ENCODE measurements at regions not wholly inside any gene's neighbourhood (a gene's known extent, or its start where the extent isn't known, plus 50 kb on each side); places are given as distances from the start of the nearest gene placed in this dataset.

- Histone ChIP-seq H3K79me2 (ENCODE audit: insufficient read depth, low read length) (no peaks in the 10 kb centered on the region), H3K4me3 (ENCODE audit: insufficient read depth, low read depth, low read length) (peak overlapping the region; percentile 58), H3K36me3 (ENCODE audit: insufficient read depth, low read length) (no peaks in the 10 kb centered on the region), H3K9me3 (ENCODE audit: insufficient read depth, low read depth, low read length) (no peaks in the 10 kb centered on the region), H3K27ac (ENCODE audit: low read depth, low read length) (peak overlapping the region; percentile 61), H3K9ac (ENCODE audit: low read length) (peak overlapping the region; percentile 66), H3K4me2 (ENCODE audit: low read length) (peak overlapping the region; percentile 77), H3K27me3 (ENCODE audit: insufficient read depth, low read length) (no peaks in the 10 kb centered on the region), H2AFZ (ENCODE audit: low read depth, low read length) (no peak overlapping the region), H3K4me1 (ENCODE audit: insufficient read depth, low read length) (peaks cover 8% of the 10 kb centered on the region), H4K20me1 (ENCODE audit: insufficient read depth, low read length) (no peaks in the 10 kb centered on the region)
- no peak for DNase-seq (ENCODE audit: low read depth)
- H3K27me3 Mint-ChIP-seq (ENCODE audit: low read depth, unreplicated experiment): no peaks in the 10 kb centered on the region
- peaks cover 2% of the 10 kb centered on the region for H3K36me3 Mint-ChIP-seq (ENCODE audit: low read depth, unreplicated experiment)
- no peaks in the 10 kb centered on the region for H3K9me3 Mint-ChIP-seq (ENCODE audit: unreplicated experiment)
- no peak for TF ChIP-seq CTCF (IDR thresholded peaks at IDR 0.05; ENCODE audit: insufficient read depth, low read depth, low read length)
- no peak for TF ChIP-seq EZH2 (IDR thresholded peaks at IDR 0.05; ENCODE audit: insufficient read depth, low read length)
- no peak overlapping the region for H3K4me3 Mint-ChIP-seq (ENCODE audit: unreplicated experiment)
- peak overlapping the region; percentile 66 for H3K27ac Mint-ChIP-seq (ENCODE audit: unreplicated experiment)
- FAIRE-seq: no peak
- H3K4me1 Mint-ChIP-seq (ENCODE audit: low read depth, unreplicated experiment): peaks cover 11% of the 10 kb centered on the region
Observed at GRCh38 chr4:125369098-125369497, 54.3 kb downstream of the FAT4 start.

GRCh38 chr4:125370478-125370877, 55.7 kb downstream of the FAT4 start:
- DNase-seq (ENCODE audit: low read depth) (no peak), FAIRE-seq (no peak)
- Histone ChIP-seq H3K4me2 (ENCODE audit: low read length) (no peak overlapping the region), H3K4me3 (ENCODE audit: insufficient read depth, low read depth, low read length) (no peak overlapping the region), H3K79me2 (ENCODE audit: insufficient read depth, low read length) (no peaks in the 10 kb centered on the region), H3K27ac (ENCODE audit: low read depth, low read length) (no peak overlapping the region), H3K27me3 (ENCODE audit: insufficient read depth, low read length) (no peaks in the 10 kb centered on the region), H2AFZ (ENCODE audit: low read depth, low read length) (no peak overlapping the region), H3K36me3 (ENCODE audit: insufficient read depth, low read length) (no peaks in the 10 kb centered on the region), H3K9ac (ENCODE audit: low read length) (no peak overlapping the region), H4K20me1 (ENCODE audit: insufficient read depth, low read length) (no peaks in the 10 kb centered on the region), H3K9me3 (ENCODE audit: insufficient read depth, low read depth, low read length) (no peaks in the 10 kb centered on the region), H3K4me1 (ENCODE audit: insufficient read depth, low read length) (peaks cover 8% of the 10 kb centered on the region)
- Mint-ChIP-seq H3K9me3 (ENCODE audit: unreplicated experiment) (no peaks in the 10 kb centered on the region), H3K27ac (ENCODE audit: unreplicated experiment) (no peak overlapping the region), H3K27me3 (ENCODE audit: low read depth, unreplicated experiment) (no peaks in the 10 kb centered on the region), H3K36me3 (ENCODE audit: low read depth, unreplicated experiment) (peaks cover 2% of the 10 kb centered on the region), H3K4me1 (ENCODE audit: low read depth, unreplicated experiment) (peaks cover 11% of the 10 kb centered on the region), H3K4me3 (ENCODE audit: unreplicated experiment) (no peak overlapping the region)
- TF ChIP-seq EZH2 (IDR thresholded peaks at IDR 0.05; ENCODE audit: insufficient read depth, low read length) (no peak), CTCF (IDR thresholded peaks at IDR 0.05; ENCODE audit: insufficient read depth, low read depth, low read length) (no peak)

GRCh38 chr4:125382995-125383394, 68.2 kb downstream of the FAT4 start:
- FAIRE-seq (no peak), DNase-seq (ENCODE audit: low read depth) (peak; percentile 55)
- Histone ChIP-seq H3K9ac (ENCODE audit: low read length) (no peak overlapping the region), H3K27ac (ENCODE audit: low read depth, low read length) (no peak overlapping the region), H3K4me3 (ENCODE audit: insufficient read depth, low read depth, low read length) (no peak overlapping the region), H4K20me1 (ENCODE audit: insufficient read depth, low read length) (no peaks in the 10 kb centered on the region), H3K4me1 (ENCODE audit: insufficient read depth, low read length) (no peaks in the 10 kb centered on the region), H2AFZ (ENCODE audit: low read depth, low read length) (no peak overlapping the region), H3K9me3 (ENCODE audit: insufficient read depth, low read depth, low read length) (no peaks in the 10 kb centered on the region), H3K27me3 (ENCODE audit: insufficient read depth, low read length) (no peaks in the 10 kb centered on the region), H3K36me3 (ENCODE audit: insufficient read depth, low read length) (no peaks in the 10 kb centered on the region), H3K4me2 (ENCODE audit: low read length) (no peak overlapping the region), H3K79me2 (ENCODE audit: insufficient read depth, low read length) (no peaks in the 10 kb centered on the region)
- TF ChIP-seq EZH2 (IDR thresholded peaks at IDR 0.05; ENCODE audit: insufficient read depth, low read length) (no peak), CTCF (IDR thresholded peaks at IDR 0.05; ENCODE audit: insufficient read depth, low read depth, low read length) (no peak)
- Mint-ChIP-seq H3K4me3 (ENCODE audit: unreplicated experiment) (no peak overlapping the region), H3K27ac (ENCODE audit: unreplicated experiment) (no peak overlapping the region), H3K27me3 (ENCODE audit: low read depth, unreplicated experiment) (no peaks in the 10 kb centered on the region), H3K9me3 (ENCODE audit: unreplicated experiment) (no peaks in the 10 kb centered on the region), H3K36me3 (ENCODE audit: low read depth, unreplicated experiment) (no peaks in the 10 kb centered on the region), H3K4me1 (ENCODE audit: low read depth, unreplicated experiment) (peaks cover 5% of the 10 kb centered on the region)
